NT2/D1 (cell line): ENCODE measurements at regions not wholly inside any gene's neighbourhood (a gene's known extent, or its start where the extent isn't known, plus 50 kb on each side); places are given as distances from the start of the nearest gene placed in this dataset.

Experiments used
- DNase-seq: peaks from one replicate; pipeline ENCODE4 v3.0.0-alpha.2; 2011; ENCODE audit warnings: low read depth, low spot score
- H3K27me3 ChIP-seq: 2 replicates; pipeline ENCODE4 v1.6.0; 2011; ENCODE audit warnings: mild to moderate bottlenecking; ENCODE audit not compliant: insufficient read length, insufficient read depth
- H3K36me3 ChIP-seq: 2 replicates; pipeline ENCODE4 v1.6.1; 2011; ENCODE audit warnings: mild to moderate bottlenecking, low read length, mixed read lengths; ENCODE audit not compliant: insufficient read depth, insufficient read length
- H3K4me1 ChIP-seq: 2 replicates; pipeline ENCODE4 v1.5.1; 2011; ENCODE audit not compliant: insufficient read depth, insufficient read length
- H3K4me3 ChIP-seq: 2 replicates; pipeline ENCODE4 v1.5.1; 2011; ENCODE audit warnings: low read depth; ENCODE audit not compliant: insufficient read length
- H3K9ac ChIP-seq: 2 replicates; pipeline ENCODE4 v1.6.0; 2011; ENCODE audit warnings: low read depth; ENCODE audit not compliant: insufficient read length
- H3K9me3 ChIP-seq: 2 replicates; pipeline ENCODE4 v1.5.1; 2011; ENCODE audit warnings: mild to moderate bottlenecking, low read length; ENCODE audit not compliant: insufficient read depth
- SUZ12 ChIP-seq: IDR thresholded peaks from 2 replicates; pipeline ENCODE4 v1.6.1; 2011; ENCODE audit not compliant: insufficient read length, insufficient read depth; ENCODE audit errors: extremely low read depth
- YY1 ChIP-seq: IDR thresholded peaks from 2 replicates; pipeline ENCODE4 v1.6.1; 2011; ENCODE audit not compliant: insufficient read length, insufficient read depth
- ZNF274 ChIP-seq: IDR thresholded peaks from 2 replicates; pipeline ENCODE4 v1.6.1; 2011; ENCODE audit warnings: mild to moderate bottlenecking, low read depth, low read length

- H3K4me3 ChIP-seq = no peak overlapping the region
- H3K27me3 ChIP-seq = no peaks in the 10 kb centered on the region
- no peaks in the 10 kb centered on the region for H3K9me3 ChIP-seq
- TF ChIP-seq YY1 (no peak), ZNF274 (no peak), SUZ12 (no peak)
- no peak overlapping the region for H3K9ac ChIP-seq
- no peaks in the 10 kb centered on the region for H3K36me3 ChIP-seq
- H3K4me1 ChIP-seq = no peaks in the 10 kb centered on the region
- DNase-seq = no peak
Observed at GRCh38 chr3:80408030-80408721, 640.4 kb upstream of the ROBO1 start.

DNA sequence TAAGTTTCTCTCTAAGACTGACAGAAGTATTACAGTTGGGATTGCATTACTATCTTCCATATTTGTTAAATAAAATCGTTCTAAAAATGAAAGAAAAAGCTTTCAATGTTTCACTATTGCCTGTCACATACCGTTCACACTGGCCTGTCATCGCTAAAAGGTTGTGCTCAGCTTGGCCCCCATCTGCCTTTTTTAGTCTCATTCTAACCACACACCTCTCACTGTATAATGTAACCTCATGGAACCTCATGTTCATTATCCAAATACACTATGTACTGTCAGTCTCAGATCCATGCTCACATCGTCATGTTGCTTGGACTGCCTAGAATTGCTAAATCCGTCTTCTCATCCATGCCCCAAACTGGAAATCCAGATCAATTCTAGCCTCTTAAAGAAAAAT, 637.8 kb upstream of the ROBO1 start:
- Histone ChIP-seq H3K36me3 (no peaks in the 10 kb centered on the region), H3K4me1 (no peaks in the 10 kb centered on the region), H3K9ac (no peak overlapping the region), H3K9me3 (no peaks in the 10 kb centered on the region), H3K27me3 (no peaks in the 10 kb centered on the region), H3K4me3 (no peak overlapping the region)
- TF ChIP-seq SUZ12 = no peak
- TF ChIP-seq YY1 = no peak
- no peak for DNase-seq

DNA sequence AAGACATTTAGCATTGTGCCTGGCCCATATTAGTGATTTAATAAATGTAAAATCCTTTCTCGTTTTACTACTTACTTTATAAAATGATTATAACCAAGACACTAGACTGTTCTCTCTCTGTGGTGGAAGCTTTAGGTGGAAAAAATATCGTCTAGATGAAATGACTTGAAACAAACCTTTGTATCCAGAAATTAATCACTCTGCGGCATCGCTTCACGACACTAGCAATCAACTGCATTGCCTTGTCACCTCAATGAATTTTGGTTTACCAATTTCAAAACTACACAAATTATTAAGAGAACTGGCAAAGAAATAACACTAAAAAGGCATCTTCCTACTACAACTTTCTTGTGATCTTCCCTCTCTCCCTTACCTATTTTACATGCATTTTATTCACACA, 627.2 kb upstream of the ROBO1 start:
- no peak for DNase-seq
- Histone ChIP-seq H3K9ac (no peak overlapping the region), H3K27me3 (no peaks in the 10 kb centered on the region), H3K9me3 (no peaks in the 10 kb centered on the region), H3K36me3 (no peaks in the 10 kb centered on the region), H3K4me1 (no peaks in the 10 kb centered on the region), H3K4me3 (no peak overlapping the region)
- TF ChIP-seq SUZ12 = no peak
- no peak for TF ChIP-seq YY1
- TF ChIP-seq ZNF274 = no peak

DNA sequence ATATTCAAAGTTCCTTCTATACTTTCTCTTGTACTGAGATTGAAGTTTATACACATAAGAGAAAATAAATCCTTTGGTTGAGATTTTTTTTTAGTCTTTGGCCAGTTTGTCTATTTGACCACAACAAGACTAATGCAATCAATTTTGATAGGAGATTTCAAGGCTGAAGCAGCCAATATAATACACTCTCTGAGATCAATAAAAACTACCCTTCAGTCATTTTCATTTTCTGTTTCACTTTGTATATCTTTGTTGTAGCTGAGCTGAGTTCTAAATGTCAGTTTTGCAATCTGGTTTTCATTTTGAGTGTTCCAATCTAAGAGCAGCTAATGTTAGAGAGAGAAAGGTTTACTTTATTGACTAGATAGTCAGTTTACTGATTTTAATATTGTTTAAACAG, 623.8 kb upstream of the ROBO1 start:
- no peak for TF ChIP-seq SUZ12
- no peak for TF ChIP-seq YY1
- no peak for TF ChIP-seq ZNF274
- no peaks in the 10 kb centered on the region for H3K36me3 ChIP-seq

GRCh38 chr3:80384811-80385210, 617.0 kb upstream of the ROBO1 start:
- Histone ChIP-seq H3K27me3 (no peaks in the 10 kb centered on the region), H3K4me3 (no peak overlapping the region), H3K9ac (no peak overlapping the region), H3K9me3 (peaks cover 11% of the 10 kb centered on the region; the same call in 1 of the 2 replicates), H3K4me1 (no peaks in the 10 kb centered on the region), H3K36me3 (no peaks in the 10 kb centered on the region)
- no peak for TF ChIP-seq ZNF274
- TF ChIP-seq SUZ12 = no peak
- TF ChIP-seq YY1 = no peak
- DNase-seq = no peak

More for the DNA sequence above, 623.8 kb upstream of the ROBO1 start:
- Histone ChIP-seq H3K9me3 (peaks cover 11% of the 10 kb centered on the region; the same call in 1 of the 2 replicates), H3K27me3 (no peaks in the 10 kb centered on the region), H3K4me1 (no peaks in the 10 kb centered on the region), H3K4me3 (no peak overlapping the region), H3K9ac (no peak overlapping the region)
- no peak for DNase-seq

DNA sequence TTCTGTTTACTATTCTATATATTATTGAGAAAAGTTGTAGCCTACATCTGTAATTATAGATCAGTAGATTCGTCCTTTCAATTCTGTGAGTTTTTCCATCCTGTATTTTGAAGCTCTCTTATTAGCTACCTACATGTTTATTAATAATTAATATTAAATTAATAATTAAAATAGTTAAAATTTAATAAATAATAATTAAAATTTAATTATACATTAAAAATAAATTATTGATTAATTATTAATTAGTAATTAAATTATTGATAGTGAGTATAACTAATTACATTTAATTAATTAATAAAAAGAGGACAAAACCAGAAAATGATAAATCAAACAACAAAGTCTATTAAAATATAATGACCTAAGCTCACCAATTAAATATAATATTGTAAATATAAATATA, 606.6 kb upstream of the ROBO1 start:
- TF ChIP-seq ZNF274 (no peak), SUZ12 (no peak), YY1 (no peak)
- no peak for DNase-seq
- Histone ChIP-seq H3K4me3 (no peak overlapping the region), H3K4me1 (no peaks in the 10 kb centered on the region), H3K9ac (no peak overlapping the region), H3K36me3 (no peaks in the 10 kb centered on the region), H3K27me3 (no peaks in the 10 kb centered on the region), H3K9me3 (no peaks in the 10 kb centered on the region)

DNA sequence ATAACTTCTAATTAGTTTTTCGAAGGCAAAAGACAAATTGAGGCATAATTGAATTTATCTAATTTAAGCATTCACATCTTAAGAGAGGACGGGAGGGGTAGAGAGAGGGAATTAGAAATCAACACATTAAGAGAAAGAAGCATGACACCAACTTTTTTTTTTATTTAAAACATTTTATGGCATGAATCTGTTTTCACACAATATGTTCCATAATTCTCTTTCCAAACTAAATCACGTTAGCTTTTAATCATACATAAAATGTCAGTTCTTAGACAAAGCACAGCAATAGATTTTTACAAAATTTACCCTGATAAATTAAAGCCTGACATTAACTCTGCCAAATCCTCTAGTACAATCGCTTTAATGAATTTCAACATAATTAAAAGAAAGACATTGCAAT, 600.8 kb upstream of the ROBO1 start:
- no peaks in the 10 kb centered on the region for H3K36me3 ChIP-seq
- no peak for DNase-seq
- H3K9me3 ChIP-seq = no peaks in the 10 kb centered on the region
- no peak for TF ChIP-seq ZNF274
- no peak for TF ChIP-seq YY1
- TF ChIP-seq SUZ12 = no peak
- no peaks in the 10 kb centered on the region for H3K4me1 ChIP-seq
- H3K27me3 ChIP-seq = no peaks in the 10 kb centered on the region
- no peak overlapping the region for H3K4me3 ChIP-seq
- no peak overlapping the region for H3K9ac ChIP-seq
